Esophagus muscularis mucosa (tissue), 4 donors: ENCODE measurements at regions not wholly inside any gene's neighbourhood (a gene's known extent, or its start where the extent isn't known, plus 50 kb on each side); places are given as distances from the start of the nearest gene placed in this dataset.

ENCODE experiments used
- DNase-seq: peaks from one replicate; pipeline ENCODE4 v3.0.0-alpha.2; 2017; ENCODE audit errors: extremely low spot score
- H3K27ac ChIP-seq, 4 donors: fragments of 200-600 bp; sonication (generic); replicated peaks in 1 of 4; 1 replicate in 3 of 4; 2 replicates in 1 of 4; pipeline ENCODE4 v1.5.1; 2016 to 2019; ENCODE audit warnings: mild to moderate bottlenecking in 1 of 4
- H3K27me3 ChIP-seq, 4 donors: fragments of 200-600 bp; sonication (generic); one replicate each; pipeline versions ENCODE4 v1.5.1 to v1.6.0; 2016 to 2019
- H3K36me3 ChIP-seq, 4 donors: fragments of 200-600 bp; sonication (generic); one replicate each; pipeline ENCODE4 v1.5.1; 2016 to 2019
- H3K4me1 ChIP-seq, 4 donors: fragments of 200-600 bp; sonication (generic); one replicate each; pipeline ENCODE4 v1.5.1; 2016 to 2019
- H3K4me3 ChIP-seq, 4 donors: fragments of 200-600 bp; sonication (generic); 1 replicate in 2 of 4; 2 replicates in 2 of 4; pipeline ENCODE4 v1.5.1; 2016 to 2019; ENCODE audit warnings: mild to moderate bottlenecking in 4 of 4, moderate library complexity in 1 of 4
- H3K9me3 ChIP-seq, 4 donors: fragments of 200-600 bp; sonication (generic); 1 replicate in 3 of 4; 2 replicates in 1 of 4; pipeline ENCODE4 v1.5.1; 2016 to 2019
- CTCF ChIP-seq, 3 experiments: fragments of 200-600 bp in 2 of 3; fragments of 450-650 bp in 1 of 3; sonication (generic) in 2 of 3; IDR thresholded peaks; one replicate each; pipeline ENCODE4 v1.5.1; 2017 to 2019; ENCODE audit warnings: antibody characterized with exemption in 3 of 3, mild to moderate bottlenecking in 2 of 3, moderate library complexity in 1 of 3
- EP300 ChIP-seq: sonication (generic); formaldehyde crosslinking; IDR thresholded peaks from one replicate; pipeline ENCODE4 v1.6.1; 2017; ENCODE audit warnings: antibody characterized with exemption
- POLR2A ChIP-seq: fragments of 450-650 bp; IDR thresholded peaks from one replicate; pipeline ENCODE4 v1.6.1; 2017; ENCODE audit warnings: antibody characterized with exemption, moderate library complexity, mild to moderate bottlenecking, low read depth
- POLR2AphosphoS5 ChIP-seq, 2 donors: sonication (generic); formaldehyde crosslinking; IDR thresholded peaks; one replicate each; pipeline ENCODE4 v1.6.1; 2017; ENCODE audit warnings: antibody characterized with exemption in 2 of 2
- WGBS: methylation state at CpG from one replicate; pipeline ENCODE4 v1.1.5; 2018; 5-methylcytosine and 5-hydroxymethylcytosine counted together
- intact Hi-C: fragments of 100-400 bp; cut with DNase I; formaldehyde crosslinking; loops from one replicate; pipeline ENCODE4 v1.15.1; 2023

- DNase-seq: no peak
- no peak overlapping the region for H3K27ac ChIP-seq
- H3K27me3 ChIP-seq: peaks cover 0 to 10% (median 0%) of the 10 kb centered on the region in 4 donors
- no peaks in the 10 kb centered on the region for H3K4me1 ChIP-seq
- intact Hi-C loops: no loop called here
- WGBS: 64% methylated on average over 4 of the region's 4 CpGs
- H3K9me3 ChIP-seq: peaks cover 0 to 11% (median 2%) of the 10 kb centered on the region in 4 donors
- TF ChIP-seq EP300: no peak
- TF ChIP-seq POLR2A: no peak
- H3K36me3 ChIP-seq: no peaks in the 10 kb centered on the region
- H3K4me3 ChIP-seq: no peak overlapping the region
Observed at GRCh38 chr21:38013741-38014140, 97.5 kb upstream of the KCNJ6 start.

GRCh38 chr21:38014298-38014697, 98.0 kb upstream of the KCNJ6 start:
- peaks cover 0 to 8% (median 2%) of the 10 kb centered on the region in 4 donors for H3K9me3 ChIP-seq
- no peaks in the 10 kb centered on the region for H3K36me3 ChIP-seq
- no peaks in the 10 kb centered on the region for H3K4me1 ChIP-seq
- DNase-seq: no peak
- H3K27me3 ChIP-seq: peaks cover 0 to 10% (median 0%) of the 10 kb centered on the region in 4 donors
- intact Hi-C loops: no loop called here
- H3K27ac ChIP-seq: no peak overlapping the region
- 71% methylated on average over 1 of the region's 1 CpG for WGBS
- H3K4me3 ChIP-seq: no peak overlapping the region
- no peak for TF ChIP-seq POLR2AphosphoS5 (IDR thresholded peaks at IDR 0.05)
- TF ChIP-seq EP300: no peak
- no peak for TF ChIP-seq POLR2A
- TF ChIP-seq CTCF (IDR thresholded peaks at IDR 0.05): no peak

- TF ChIP-seq POLR2A: no peak
- no peak for TF ChIP-seq EP300
- TF ChIP-seq CTCF (IDR thresholded peaks at IDR 0.05): no peak
- no peak for TF ChIP-seq POLR2AphosphoS5 (IDR thresholded peaks at IDR 0.05)
Observed at GRCh38 chr21:38027901-38028498, 111.7 kb upstream of the KCNJ6 start.

GRCh38 chr21:38032082-38032801, 116.0 kb upstream of the KCNJ6 start:
- no peaks in the 10 kb centered on the region for H3K36me3 ChIP-seq
- no peaks in the 10 kb centered on the region for H3K9me3 ChIP-seq
- peaks cover 0 to 8% (median 0%) of the 10 kb centered on the region in 4 donors for H3K27me3 ChIP-seq
- TF ChIP-seq POLR2A (no peak), CTCF (IDR thresholded peaks at IDR 0.05) (no peak), EP300 (no peak), POLR2AphosphoS5 (IDR thresholded peaks at IDR 0.05) (no peak)
- H3K27ac ChIP-seq: no peak overlapping the region
- H3K4me1 ChIP-seq: no peaks in the 10 kb centered on the region
- WGBS: 58% methylated on average over 4 of the region's 4 CpGs
- intact Hi-C loops: no loop called here
- no peak overlapping the region for H3K4me3 ChIP-seq
- no peak for DNase-seq

More at GRCh38 chr21:38027901-38028498, 111.7 kb upstream of the KCNJ6 start:
- no peak for DNase-seq
- H3K36me3 ChIP-seq: no peaks in the 10 kb centered on the region
- 66% methylated on average over 6 of the region's 6 CpGs for WGBS
- intact Hi-C loops: no loop called here
- no peak overlapping the region for H3K27ac ChIP-seq
- H3K4me3 ChIP-seq: no peak overlapping the region
- H3K9me3 ChIP-seq: no peaks in the 10 kb centered on the region
- H3K4me1 ChIP-seq: no peaks in the 10 kb centered on the region
- no peaks in the 10 kb centered on the region for H3K27me3 ChIP-seq

- 85% methylated on average over 7 of the region's 7 CpGs for WGBS
- no peak overlapping the region for H3K4me3 ChIP-seq
- H3K36me3 ChIP-seq: no peaks in the 10 kb centered on the region
- no peaks in the 10 kb centered on the region for H3K4me1 ChIP-seq
- H3K9me3 ChIP-seq: no peaks in the 10 kb centered on the region
- DNase-seq: no peak
- TF ChIP-seq POLR2A (no peak), POLR2AphosphoS5 (IDR thresholded peaks at IDR 0.05) (no peak), EP300 (no peak), CTCF (IDR thresholded peaks at IDR 0.05) (no peak)
- no peak overlapping the region for H3K27ac ChIP-seq
- H3K27me3 ChIP-seq: peaks cover 0 to 8% (median 0%) of the 10 kb centered on the region in 4 donors
- intact Hi-C loops: no loop called here
Observed at GRCh38 chr21:38036016-38036415, 119.8 kb upstream of the KCNJ6 start.
